IMR-90 (cell line): ENCODE measurements at regions not wholly inside any gene's neighbourhood (a gene's known extent, or its start where the extent isn't known, plus 50 kb on each side); places are given as distances from the start of the nearest gene placed in this dataset.

Source experiments
- BHLHE40 ChIP-seq: fragments of 150-350 bp; IDR thresholded peaks from 2 replicates; pipeline ENCODE4 v1.6.1; 2016; ENCODE audit warnings: mild to moderate bottlenecking, low read depth, low read length
- MAFK ChIP-seq: IDR thresholded peaks from 2 replicates; pipeline ENCODE4 v1.6.1; 2012; ENCODE audit warnings: low read depth, low read length, improper control_type of control experiment

DNA sequence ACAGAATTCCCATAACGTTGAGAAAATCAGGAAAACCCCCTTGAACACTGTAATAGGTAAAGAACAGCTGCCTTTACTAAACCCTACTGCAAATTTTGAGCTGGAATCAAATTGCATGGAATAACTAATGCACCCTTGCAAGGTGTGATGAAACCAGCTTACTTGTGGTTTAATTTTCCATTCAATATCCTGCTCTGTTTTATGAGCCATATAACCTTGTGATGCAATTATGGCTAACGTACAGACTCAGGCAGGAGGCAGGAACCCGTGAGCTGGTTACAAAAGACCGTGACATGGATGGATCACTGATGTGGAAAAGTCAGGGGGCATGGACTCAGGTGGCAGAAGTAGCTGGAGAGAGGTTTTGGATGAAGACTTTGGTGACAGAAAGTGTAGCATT is 438.6 kb downstream of the COG6 start:
- TF ChIP-seq MAFK (no peak), BHLHE40 (no peak)
